ENCODE measurements at regions not wholly inside any gene's neighbourhood (a gene's known extent, or its start where the extent isn't known, plus 50 kb on each side); places are given as distances from the start of the nearest gene placed in this dataset.

DNA sequence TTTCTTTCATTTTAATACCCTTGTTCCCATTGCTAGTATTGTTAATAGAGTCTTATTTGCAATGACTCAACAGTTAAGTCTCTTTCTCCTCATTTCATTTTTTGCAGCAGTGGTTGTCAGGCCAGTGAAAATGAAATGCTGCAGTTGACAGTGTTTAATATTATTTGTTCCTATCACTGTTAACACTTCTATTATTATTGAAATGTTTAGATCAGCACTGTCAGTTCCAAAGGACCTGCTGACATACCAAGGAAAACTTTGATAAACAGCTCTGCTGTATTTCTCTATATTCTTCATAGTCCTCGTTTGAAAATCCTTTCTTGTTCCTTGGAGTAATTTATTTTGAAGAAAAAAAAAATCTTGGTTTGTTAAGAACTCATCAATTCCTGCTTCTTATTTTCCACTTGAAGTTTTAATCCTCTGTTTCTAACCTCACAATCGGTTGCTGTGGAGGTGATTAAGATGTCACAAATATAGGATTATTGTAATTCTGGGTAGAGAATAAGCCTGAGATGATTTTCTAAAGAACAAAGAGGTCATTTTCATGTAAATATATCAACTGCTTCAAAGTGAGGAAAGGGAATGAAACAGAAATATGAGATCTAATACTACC is 1065.9 kb upstream of the CITED2 start:
- TF ChIP-seq, protein P1, sequence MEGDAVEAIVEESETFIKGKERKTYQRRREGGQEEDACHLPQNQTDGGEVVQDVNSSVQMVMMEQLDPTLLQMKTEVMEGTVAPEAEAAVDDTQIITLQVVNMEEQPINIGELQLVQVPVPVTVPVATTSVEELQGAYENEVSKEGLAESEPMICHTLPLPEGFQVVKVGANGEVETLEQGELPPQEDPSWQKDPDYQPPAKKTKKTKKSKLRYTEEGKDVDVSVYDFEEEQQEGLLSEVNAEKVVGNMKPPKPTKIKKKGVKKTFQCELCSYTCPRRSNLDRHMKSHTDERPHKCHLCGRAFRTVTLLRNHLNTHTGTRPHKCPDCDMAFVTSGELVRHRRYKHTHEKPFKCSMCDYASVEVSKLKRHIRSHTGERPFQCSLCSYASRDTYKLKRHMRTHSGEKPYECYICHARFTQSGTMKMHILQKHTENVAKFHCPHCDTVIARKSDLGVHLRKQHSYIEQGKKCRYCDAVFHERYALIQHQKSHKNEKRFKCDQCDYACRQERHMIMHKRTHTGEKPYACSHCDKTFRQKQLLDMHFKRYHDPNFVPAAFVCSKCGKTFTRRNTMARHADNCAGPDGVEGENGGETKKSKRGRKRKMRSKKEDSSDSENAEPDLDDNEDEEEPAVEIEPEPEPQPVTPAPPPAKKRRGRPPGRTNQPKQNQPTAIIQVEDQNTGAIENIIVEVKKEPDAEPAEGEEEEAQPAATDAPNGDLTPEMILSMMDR (IDR thresholded peaks at IDR 0.05): no peak
- no peak for TF ChIP-seq POLR2A (IDR thresholded peaks at IDR 0.05)
- H3K4me1 ChIP-seq: no peaks in the 10 kb centered on the region
- H3K27me3 ChIP-seq: no peaks in the 10 kb centered on the region
- H3K27ac ChIP-seq: no peak overlapping the region
- H3K4me3 ChIP-seq: no peak overlapping the region
- no peaks in the 10 kb centered on the region for H3K36me3 ChIP-seq
- DNase-seq: no peak
- no peaks in the 10 kb centered on the region for H3K9me3 ChIP-seq

DNA sequence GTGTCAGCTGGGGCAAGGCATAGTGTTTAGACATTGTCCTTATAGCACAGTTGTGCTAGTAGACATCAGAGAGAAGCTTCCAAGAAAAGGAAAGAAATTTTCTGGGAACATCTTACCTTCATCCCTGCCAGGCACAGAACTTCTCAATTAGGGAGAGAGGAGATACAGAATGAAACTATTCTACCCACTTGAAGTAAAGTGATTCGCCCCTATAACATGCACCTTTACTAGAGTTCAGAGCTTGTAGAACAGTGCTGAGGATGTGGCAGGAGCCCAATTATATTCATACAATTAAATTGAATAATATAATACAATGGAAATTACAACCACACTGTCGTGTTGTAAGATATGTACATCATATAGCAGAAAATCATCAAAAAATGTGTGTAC is 1063.9 kb upstream of the CITED2 start:
- DNase-seq: no peak
- H3K4me1 ChIP-seq: no peaks in the 10 kb centered on the region
- no peaks in the 10 kb centered on the region for H3K9me3 ChIP-seq
- H3K36me3 ChIP-seq: no peaks in the 10 kb centered on the region
- no peak for TF ChIP-seq POLR2A (IDR thresholded peaks at IDR 0.05)
- TF ChIP-seq, protein P1 (IDR thresholded peaks at IDR 0.05): no peak
- no peak overlapping the region for H3K4me3 ChIP-seq
- H3K27ac ChIP-seq: no peak overlapping the region
- H3K27me3 ChIP-seq: no peaks in the 10 kb centered on the region

DNA sequence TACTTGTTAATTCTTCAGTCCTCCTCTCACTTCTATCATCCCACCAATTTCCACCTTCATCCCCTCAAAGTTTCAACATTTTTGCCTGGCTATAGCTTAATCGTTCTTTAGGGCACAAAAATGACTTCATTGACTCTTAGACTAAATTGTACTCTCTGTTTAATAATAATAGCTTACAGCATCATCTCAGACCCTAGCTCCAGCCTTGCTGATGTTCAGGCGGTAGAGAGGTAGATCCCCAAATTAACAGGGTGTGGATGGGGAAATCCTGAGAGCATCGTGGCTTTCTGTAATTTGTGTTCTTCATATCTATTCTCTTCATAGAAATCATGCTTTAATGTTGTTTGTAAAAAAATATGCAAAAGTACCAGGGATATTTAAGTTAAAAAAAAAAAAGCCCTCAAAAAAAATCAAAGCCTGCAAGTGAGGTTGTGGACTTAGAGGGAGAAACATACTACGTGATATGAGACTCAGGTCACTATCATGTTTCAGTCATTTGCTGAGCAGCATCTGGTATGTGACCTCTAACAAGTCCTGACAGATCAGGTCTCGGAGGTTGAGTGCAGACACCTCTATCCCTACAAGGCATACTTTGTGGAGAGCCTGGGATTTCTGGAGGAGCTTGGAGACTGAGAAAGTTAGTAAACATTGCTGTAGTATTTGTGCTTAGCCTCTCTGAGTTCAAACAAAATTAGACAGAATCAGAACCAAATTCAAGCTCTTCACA is 1063.3 kb upstream of the CITED2 start:
- H3K4me1 ChIP-seq: no peaks in the 10 kb centered on the region
- H3K27ac ChIP-seq: no peak overlapping the region
- H3K36me3 ChIP-seq: no peaks in the 10 kb centered on the region
- TF ChIP-seq, protein P1 (IDR thresholded peaks at IDR 0.05): no peak
- TF ChIP-seq POLR2A (IDR thresholded peaks at IDR 0.05): no peak
- H3K27me3 ChIP-seq: no peaks in the 10 kb centered on the region
- no peak overlapping the region for H3K4me3 ChIP-seq
- no peaks in the 10 kb centered on the region for H3K9me3 ChIP-seq
- no peak for DNase-seq

DNA sequence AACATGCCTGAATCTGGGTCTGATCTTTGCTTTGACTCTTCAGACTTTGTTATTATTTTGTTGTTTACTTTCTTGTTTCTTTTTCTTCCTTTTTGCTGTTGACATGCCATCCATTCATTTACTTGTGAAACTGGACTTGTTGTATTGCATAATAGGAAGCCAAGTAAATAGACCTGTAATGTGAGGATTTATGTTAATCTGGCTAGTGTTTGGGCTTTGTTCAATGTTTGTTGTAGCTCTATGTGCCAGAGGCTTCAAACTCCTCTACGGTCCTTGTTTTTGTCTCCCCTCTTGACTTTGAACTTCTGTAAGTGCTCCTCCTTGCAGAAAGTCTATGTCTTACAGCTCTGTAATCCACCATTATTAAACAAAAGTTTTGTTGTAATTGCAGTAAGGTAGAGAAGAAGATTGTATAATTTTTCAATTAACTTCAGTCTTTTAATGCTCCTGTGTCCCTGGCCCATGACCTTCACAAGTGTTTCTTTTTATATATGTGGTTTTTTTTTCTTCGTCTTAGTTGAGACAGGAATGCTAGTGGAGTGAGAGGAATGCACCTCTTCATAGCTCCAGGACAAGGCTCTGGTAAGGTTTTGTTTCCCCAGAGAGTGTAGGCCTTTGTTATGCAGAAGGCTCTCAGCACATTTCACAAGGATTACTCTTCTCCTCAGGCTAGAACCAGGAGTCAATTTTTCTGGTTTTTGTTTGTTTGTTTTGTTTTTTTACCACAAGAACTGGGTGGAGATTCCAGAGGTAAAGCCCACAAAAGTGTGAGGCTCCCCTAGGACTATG is 1061.8 kb upstream of the CITED2 start:
- no peak for DNase-seq
- no peak for TF ChIP-seq POLR2A (IDR thresholded peaks at IDR 0.05)
- TF ChIP-seq, protein P1 (IDR thresholded peaks at IDR 0.05): no peak
- Histone ChIP-seq H3K36me3 (no peaks in the 10 kb centered on the region), H3K4me1 (no peaks in the 10 kb centered on the region), H3K9me3 (no peaks in the 10 kb centered on the region), H3K4me3 (no peak overlapping the region), H3K27me3 (no peaks in the 10 kb centered on the region), H3K27ac (no peak overlapping the region)

DNA sequence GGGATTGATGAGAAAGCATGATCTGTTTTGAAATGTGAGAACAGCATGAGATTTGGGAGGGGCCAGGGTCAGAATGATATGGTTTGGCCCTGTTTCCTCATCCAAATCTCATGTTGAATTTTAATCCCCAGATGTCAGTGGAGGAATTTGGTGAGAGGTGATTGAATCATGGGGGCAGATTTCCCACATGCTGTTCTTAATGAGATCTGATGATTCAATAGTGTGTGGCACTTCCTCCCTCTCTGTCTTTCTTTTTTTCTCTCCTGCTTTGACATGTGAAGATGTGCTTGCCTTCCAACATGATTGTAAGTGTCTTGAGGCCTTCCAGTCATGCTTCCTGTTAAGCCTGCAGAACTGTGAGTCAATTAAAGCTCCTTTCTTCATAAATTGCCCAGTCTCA is 1060.3 kb upstream of the CITED2 start:
- no peak for DNase-seq
- Histone ChIP-seq H3K9me3 (no peaks in the 10 kb centered on the region), H3K4me1 (no peaks in the 10 kb centered on the region), H3K27me3 (no peaks in the 10 kb centered on the region), H3K27ac (no peak overlapping the region), H3K36me3 (no peaks in the 10 kb centered on the region), H3K4me3 (no peak overlapping the region)
- TF ChIP-seq, protein P1 (IDR thresholded peaks at IDR 0.05): no peak
- TF ChIP-seq POLR2A (IDR thresholded peaks at IDR 0.05): no peak

Data from Peyer's patch (tissue), 4 donors.